Stomach (tissue), 8 donors: ENCODE measurements at regions not wholly inside any gene's neighbourhood (a gene's known extent, or its start where the extent isn't known, plus 50 kb on each side); places are given as distances from the start of the nearest gene placed in this dataset.

Experiments used
- DNase-seq, 2 donors: peaks; one replicate each; pipeline versions ENCODE4 v3.0.0 to v3.0.0-alpha.2; 2013 to 2019
- H3K27ac ChIP-seq, 5 donors: fragments of 200-600 bp in 4 of 5; sonication (generic) in 4 of 5; one replicate each; pipeline ENCODE4 v1.5.1; 2013 to 2019; ENCODE audit warnings: mild to moderate bottlenecking in 1 of 5, moderate library complexity in 1 of 5
- H3K27me3 ChIP-seq, 3 donors: fragments of 200-600 bp; sonication (generic); one replicate each; pipeline ENCODE4 v1.5.1; 2017 to 2019; ENCODE audit warnings: mixed run types in 1 of 3
- H3K36me3 ChIP-seq, 4 donors: fragments of 200-600 bp; sonication (generic); 1 replicate in 3 of 4; 2 replicates in 1 of 4; pipeline ENCODE4 v1.5.1; 2016 to 2019
- H3K4me1 ChIP-seq, 4 donors: fragments of 200-600 bp; sonication (generic); one replicate each; pipeline ENCODE4 v1.5.1; 2016 to 2019
- H3K4me3 ChIP-seq, 4 donors: fragments of 200-600 bp; sonication (generic) in 3 of 4; one replicate each; pipeline ENCODE4 v1.5.1; 2016 to 2019; ENCODE audit warnings: mild to moderate bottlenecking in 1 of 4
- H3K9me3 ChIP-seq, 4 donors: fragments of 200-600 bp; sonication (generic); one replicate each; pipeline ENCODE4 v1.5.1; 2016 to 2019
- EP300 ChIP-seq: sonication (generic); formaldehyde crosslinking; IDR thresholded peaks from one replicate; pipeline ENCODE4 v1.6.1; 2017; ENCODE audit warnings: antibody characterized with exemption
- POLR2A ChIP-seq, 4 donors: fragments of 450-650 bp; IDR thresholded peaks; one replicate each; pipeline ENCODE4 v1.6.1; 2016; ENCODE audit warnings: antibody characterized with exemption in 4 of 4, control low read depth in 2 of 4, mild to moderate bottlenecking in 1 of 4, moderate library complexity in 1 of 4
- POLR2AphosphoS5 ChIP-seq, 3 donors: sonication (generic); formaldehyde crosslinking; IDR thresholded peaks; one replicate each; pipeline ENCODE4 v1.6.1; 2016; ENCODE audit warnings: antibody characterized with exemption in 3 of 3
- WGBS, 5 donors: extraction: QIAGEN DNeasy Blood & Tissue Kit in 3 of 5; methylation state at CpG; one replicate each; pipeline versions ENCODE4 v1.1.5 to v1.1.7; 2013 to 2018; 5-methylcytosine and 5-hydroxymethylcytosine counted together
- intact Hi-C: fragments of 100-400 bp; cut with DNase I; formaldehyde crosslinking; loops from one replicate; pipeline ENCODE4 v1.15.1; 2023; ENCODE audit warnings: low total_unique reads
- TF ChIP-seq, protein P1 (sequence below), 7 experiments: fragments of 450-650 bp in 4 of 7; fragments of 200-600 bp in 3 of 7; sonication (generic) in 3 of 7; IDR thresholded peaks; one replicate each; pipeline ENCODE4 v1.5.1; 2016 to 2019; ENCODE audit warnings: antibody characterized with exemption in 7 of 7, control low read depth in 2 of 7, mild to moderate bottlenecking in 1 of 7
- donor health status: healthy with polysubstance abuse.
- donor health status: Bipolar disorder and iron deficiency.
- donor health status: healthy.

GRCh38 chr2:146916914-146917313, 927.9 kb upstream of the ACVR2A start:
- Histone ChIP-seq H3K4me3 (no peak overlapping the region), H3K27ac (no peak overlapping the region), H3K27me3 (no peaks in the 10 kb centered on the region), H3K9me3 (no peaks in the 10 kb centered on the region), H3K4me1 (no peaks in the 10 kb centered on the region), H3K36me3 (no peaks in the 10 kb centered on the region)
- TF ChIP-seq POLR2A (IDR thresholded peaks at IDR 0.05): no peak
- TF ChIP-seq, protein P1, sequence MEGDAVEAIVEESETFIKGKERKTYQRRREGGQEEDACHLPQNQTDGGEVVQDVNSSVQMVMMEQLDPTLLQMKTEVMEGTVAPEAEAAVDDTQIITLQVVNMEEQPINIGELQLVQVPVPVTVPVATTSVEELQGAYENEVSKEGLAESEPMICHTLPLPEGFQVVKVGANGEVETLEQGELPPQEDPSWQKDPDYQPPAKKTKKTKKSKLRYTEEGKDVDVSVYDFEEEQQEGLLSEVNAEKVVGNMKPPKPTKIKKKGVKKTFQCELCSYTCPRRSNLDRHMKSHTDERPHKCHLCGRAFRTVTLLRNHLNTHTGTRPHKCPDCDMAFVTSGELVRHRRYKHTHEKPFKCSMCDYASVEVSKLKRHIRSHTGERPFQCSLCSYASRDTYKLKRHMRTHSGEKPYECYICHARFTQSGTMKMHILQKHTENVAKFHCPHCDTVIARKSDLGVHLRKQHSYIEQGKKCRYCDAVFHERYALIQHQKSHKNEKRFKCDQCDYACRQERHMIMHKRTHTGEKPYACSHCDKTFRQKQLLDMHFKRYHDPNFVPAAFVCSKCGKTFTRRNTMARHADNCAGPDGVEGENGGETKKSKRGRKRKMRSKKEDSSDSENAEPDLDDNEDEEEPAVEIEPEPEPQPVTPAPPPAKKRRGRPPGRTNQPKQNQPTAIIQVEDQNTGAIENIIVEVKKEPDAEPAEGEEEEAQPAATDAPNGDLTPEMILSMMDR (IDR thresholded peaks at IDR 0.05): no peak
- TF ChIP-seq POLR2AphosphoS5 (IDR thresholded peaks at IDR 0.05): no peak
- no peak for TF ChIP-seq EP300
- intact Hi-C loops: no loop called here
- no peak for DNase-seq
- 80 to 96% (median 91%) methylated on average over 7 of the region's 7 CpGs for WGBS, 5 donors

GRCh38 chr2:146913476-146913875, 931.4 kb upstream of the ACVR2A start:
- H3K9me3 ChIP-seq: no peaks in the 10 kb centered on the region
- H3K36me3 ChIP-seq: no peaks in the 10 kb centered on the region
- TF ChIP-seq EP300 (no peak), POLR2AphosphoS5 (IDR thresholded peaks at IDR 0.05) (no peak), POLR2A (IDR thresholded peaks at IDR 0.05) (no peak)
- TF ChIP-seq, protein P1 (IDR thresholded peaks at IDR 0.05): no peak
- WGBS, 5 donors: 92 to 96% (median 94%) methylated on average over 3 of the region's 3 CpGs
- intact Hi-C loops: no loop called here
- H3K4me1 ChIP-seq: no peaks in the 10 kb centered on the region
- DNase-seq: no peak
- no peaks in the 10 kb centered on the region for H3K27me3 ChIP-seq
- no peak overlapping the region for H3K27ac ChIP-seq
- H3K4me3 ChIP-seq: no peak overlapping the region

- H3K4me3 ChIP-seq: no peak overlapping the region
- no peak for DNase-seq
- no peaks in the 10 kb centered on the region for H3K4me1 ChIP-seq
- H3K36me3 ChIP-seq: no peaks in the 10 kb centered on the region
- H3K27ac ChIP-seq: no peak overlapping the region
- TF ChIP-seq POLR2AphosphoS5 (IDR thresholded peaks at IDR 0.05) (no peak), POLR2A (IDR thresholded peaks at IDR 0.05) (no peak)
- H3K27me3 ChIP-seq: no peaks in the 10 kb centered on the region
- intact Hi-C loops: no loop called here
- H3K9me3 ChIP-seq: no peaks in the 10 kb centered on the region
- 23 to 41% (median 32%) methylated on average over 3 of the region's 3 CpGs for WGBS, 5 donors
Measured at GRCh38 chr2:146912536-146912935, 932.3 kb upstream of the ACVR2A start.

DNA sequence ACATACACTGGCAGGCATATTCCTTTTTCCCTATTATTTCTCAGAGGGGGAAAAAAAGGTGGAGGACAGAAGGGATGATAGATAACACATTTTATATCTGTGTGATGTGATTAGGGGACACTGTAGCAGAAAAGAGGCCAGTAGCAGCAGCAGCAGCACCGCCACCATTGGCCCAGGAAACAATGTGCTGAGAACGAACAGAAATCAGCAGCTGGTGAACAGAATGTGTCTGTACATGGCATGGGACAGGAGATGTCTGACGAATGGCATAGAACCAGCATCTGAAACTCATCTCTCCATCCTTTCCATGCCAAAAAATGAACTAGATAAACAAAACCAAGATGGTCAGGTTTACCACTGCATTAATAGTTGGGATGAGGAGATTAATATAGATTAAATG, 936.1 kb upstream of the ACVR2A start:
- DNase-seq: no peak
- intact Hi-C loops: no loop called here
- 73 to 84% (median 83%) methylated on average over 3 of the region's 3 CpGs for WGBS, 5 donors

DNA sequence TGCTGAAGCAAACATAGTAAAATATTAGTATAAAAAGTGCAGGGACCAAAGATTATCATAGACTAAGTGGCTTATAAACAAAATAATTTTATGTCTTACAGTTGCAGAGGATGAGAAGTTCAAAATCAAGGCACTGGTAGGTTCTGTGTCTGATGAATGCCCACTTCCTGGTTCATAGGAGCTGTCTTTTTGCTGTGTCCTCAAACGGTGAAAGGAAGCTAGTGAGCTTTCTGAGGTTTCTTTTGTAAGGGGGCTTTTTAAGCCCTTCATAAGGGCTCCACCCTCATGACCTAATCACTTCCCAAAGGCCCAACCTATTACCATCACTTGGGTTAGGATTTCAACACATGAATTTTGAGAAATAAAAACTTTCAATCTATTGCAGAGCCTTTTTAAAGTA, 946.7 kb upstream of the ACVR2A start:
- 18 to 30% (median 22%) methylated on average over 1 of the region's 1 CpG for WGBS, 5 donors
- H3K27ac ChIP-seq: no peak overlapping the region

More for the DNA sequence above, 936.1 kb upstream of the ACVR2A start:
- no peaks in the 10 kb centered on the region for H3K4me1 ChIP-seq
- no peak overlapping the region for H3K27ac ChIP-seq
- H3K36me3 ChIP-seq: no peaks in the 10 kb centered on the region
- H3K9me3 ChIP-seq: no peaks in the 10 kb centered on the region
- no peaks in the 10 kb centered on the region for H3K27me3 ChIP-seq
- no peak overlapping the region for H3K4me3 ChIP-seq
- no peak for TF ChIP-seq POLR2A (IDR thresholded peaks at IDR 0.05)
- no peak for TF ChIP-seq EP300
- TF ChIP-seq POLR2AphosphoS5 (IDR thresholded peaks at IDR 0.05): no peak
- TF ChIP-seq, protein P1 (IDR thresholded peaks at IDR 0.05): no peak

More for the DNA sequence above, 946.7 kb upstream of the ACVR2A start:
- Histone ChIP-seq H3K9me3 (no peaks in the 10 kb centered on the region), H3K36me3 (no peaks in the 10 kb centered on the region), H3K4me3 (no peak overlapping the region), H3K4me1 (no peaks in the 10 kb centered on the region), H3K27me3 (no peaks in the 10 kb centered on the region)
- DNase-seq: no peak
- intact Hi-C loops: no loop called here
- TF ChIP-seq POLR2A (IDR thresholded peaks at IDR 0.05): no peak
- TF ChIP-seq, protein P1 (IDR thresholded peaks at IDR 0.05): no peak
- no peak for TF ChIP-seq EP300
- no peak for TF ChIP-seq POLR2AphosphoS5 (IDR thresholded peaks at IDR 0.05)
